ENCODE measurements at regions not wholly inside any gene's neighbourhood (a gene's known extent, or its start where the extent isn't known, plus 50 kb on each side); places are given as distances from the start of the nearest gene placed in this dataset.

DNA sequence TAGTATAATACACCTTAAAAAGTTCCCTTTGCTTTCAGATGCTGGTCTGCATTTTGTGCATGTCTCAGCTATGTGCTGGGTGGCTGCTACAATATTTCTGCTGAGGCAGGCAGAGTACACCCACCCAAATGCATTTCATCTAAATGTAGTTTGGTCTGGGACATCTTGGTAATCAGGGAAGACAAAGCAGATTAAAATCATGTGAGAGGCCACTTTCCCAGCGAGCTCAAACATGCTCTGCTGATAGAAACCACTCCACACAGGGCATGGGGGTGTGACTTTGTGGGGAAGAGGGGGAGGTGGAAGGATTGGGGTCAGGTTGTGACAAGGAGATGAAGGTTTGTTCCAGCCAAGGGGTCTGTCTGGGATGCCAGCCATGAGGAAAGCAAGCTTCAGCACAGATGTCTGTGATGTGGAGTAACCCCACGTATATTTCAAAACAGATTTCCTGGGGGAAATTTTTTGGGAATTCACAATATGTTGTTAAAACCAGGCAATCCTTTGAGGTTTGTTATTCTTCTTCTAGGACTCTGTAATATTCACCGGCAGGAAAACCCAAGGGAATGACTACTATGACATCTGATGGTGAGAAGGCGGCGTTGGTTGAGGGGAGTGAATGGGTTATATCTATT is 255.1 kb upstream of the FGGY start:
- TF ChIP-seq, protein P1, sequence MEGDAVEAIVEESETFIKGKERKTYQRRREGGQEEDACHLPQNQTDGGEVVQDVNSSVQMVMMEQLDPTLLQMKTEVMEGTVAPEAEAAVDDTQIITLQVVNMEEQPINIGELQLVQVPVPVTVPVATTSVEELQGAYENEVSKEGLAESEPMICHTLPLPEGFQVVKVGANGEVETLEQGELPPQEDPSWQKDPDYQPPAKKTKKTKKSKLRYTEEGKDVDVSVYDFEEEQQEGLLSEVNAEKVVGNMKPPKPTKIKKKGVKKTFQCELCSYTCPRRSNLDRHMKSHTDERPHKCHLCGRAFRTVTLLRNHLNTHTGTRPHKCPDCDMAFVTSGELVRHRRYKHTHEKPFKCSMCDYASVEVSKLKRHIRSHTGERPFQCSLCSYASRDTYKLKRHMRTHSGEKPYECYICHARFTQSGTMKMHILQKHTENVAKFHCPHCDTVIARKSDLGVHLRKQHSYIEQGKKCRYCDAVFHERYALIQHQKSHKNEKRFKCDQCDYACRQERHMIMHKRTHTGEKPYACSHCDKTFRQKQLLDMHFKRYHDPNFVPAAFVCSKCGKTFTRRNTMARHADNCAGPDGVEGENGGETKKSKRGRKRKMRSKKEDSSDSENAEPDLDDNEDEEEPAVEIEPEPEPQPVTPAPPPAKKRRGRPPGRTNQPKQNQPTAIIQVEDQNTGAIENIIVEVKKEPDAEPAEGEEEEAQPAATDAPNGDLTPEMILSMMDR (IDR thresholded peaks at IDR 0.05) = no peak

DNA sequence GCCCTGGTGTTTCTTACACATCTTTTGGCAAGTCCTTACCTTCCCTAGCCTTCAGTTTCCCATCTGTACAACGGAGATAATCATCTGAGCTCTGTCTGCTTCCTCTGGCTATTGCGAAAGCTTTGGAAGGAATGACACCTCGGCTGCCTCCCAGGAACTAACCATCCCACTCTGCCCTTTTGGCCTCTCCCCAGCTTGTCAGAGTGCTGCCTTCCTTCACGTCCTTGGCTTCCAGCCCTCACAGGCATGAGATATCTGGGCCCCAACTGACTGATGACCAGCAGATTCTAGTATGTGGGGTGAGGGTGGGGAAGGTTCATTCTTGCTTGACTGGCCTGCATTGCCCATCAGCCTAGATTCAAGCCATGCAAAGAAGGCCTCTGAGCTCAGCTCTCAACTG is 253.1 kb upstream of the FGGY start:
- TF ChIP-seq, protein P1 (IDR thresholded peaks at IDR 0.05) = no peak

DNA sequence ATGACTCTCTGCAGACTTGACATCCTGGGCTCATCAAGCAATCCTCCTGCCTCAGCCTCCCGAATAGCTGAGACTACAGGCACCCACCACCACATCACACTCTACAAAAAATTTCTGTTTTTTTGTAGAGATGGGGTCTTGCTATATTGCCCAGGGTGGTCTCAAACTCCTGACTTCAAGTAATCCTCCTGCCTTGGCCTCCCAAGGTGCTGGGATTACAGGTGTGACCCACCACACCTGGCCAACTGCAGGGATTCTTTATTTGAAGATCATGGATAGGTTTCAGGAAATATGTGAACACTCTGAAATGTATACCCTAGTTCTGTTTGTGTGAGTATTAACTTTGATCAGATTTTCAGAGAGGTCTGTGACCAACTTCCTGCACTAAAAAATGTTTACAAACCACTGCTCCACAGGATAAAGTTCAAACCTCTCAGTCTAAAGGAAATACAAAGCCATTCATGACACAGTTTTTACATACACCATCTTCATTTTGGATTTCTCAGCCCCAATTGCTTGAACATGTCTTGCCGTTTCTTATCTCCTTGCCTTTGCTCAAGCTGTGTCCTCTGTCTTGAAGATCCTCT is 252.3 kb upstream of the FGGY start:
- TF ChIP-seq, protein P1 (IDR thresholded peaks at IDR 0.05) = no peak

DNA sequence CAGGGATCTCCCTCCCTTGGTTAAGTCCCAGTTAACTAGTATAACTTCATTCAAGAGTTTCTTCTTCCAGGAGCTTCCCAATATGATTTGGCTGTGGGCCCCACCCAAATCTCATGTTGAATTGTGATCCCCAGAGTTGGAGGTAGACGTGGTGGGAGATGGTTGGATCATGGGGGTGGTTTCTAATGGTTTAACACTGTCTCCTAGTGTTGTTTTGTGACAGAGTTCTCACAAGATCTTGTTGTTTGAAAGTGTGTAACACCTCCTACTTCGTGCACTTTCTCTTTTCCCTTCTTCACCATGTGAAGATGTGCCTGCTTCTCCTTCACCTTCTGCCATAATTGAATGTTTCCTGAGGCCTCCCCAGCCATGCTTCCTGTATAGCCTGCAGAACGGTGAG is 251.8 kb upstream of the FGGY start:
- TF ChIP-seq, protein P1 (IDR thresholded peaks at IDR 0.05) = no peak

DNA sequence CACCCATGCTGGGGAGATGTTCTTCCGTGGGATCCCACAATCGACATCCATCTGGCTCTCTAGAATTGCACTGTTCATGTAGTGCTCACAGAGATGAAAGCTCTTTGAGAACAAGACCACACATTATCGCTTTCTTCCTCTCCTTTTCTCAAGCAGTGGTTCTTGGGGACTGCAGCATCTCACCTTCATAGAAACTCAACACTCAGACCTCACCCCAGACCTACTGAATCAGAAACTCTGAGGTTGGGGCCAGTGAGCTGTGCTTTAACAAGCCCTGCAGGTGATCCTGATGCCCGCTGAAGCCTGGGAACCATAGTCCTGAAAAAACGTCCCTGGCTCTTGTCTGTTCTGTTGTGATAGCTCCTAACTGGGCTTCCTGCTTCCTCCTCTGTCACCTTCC is 251.3 kb upstream of the FGGY start:
- TF ChIP-seq, protein P1 (IDR thresholded peaks at IDR 0.05) = no peak

DNA sequence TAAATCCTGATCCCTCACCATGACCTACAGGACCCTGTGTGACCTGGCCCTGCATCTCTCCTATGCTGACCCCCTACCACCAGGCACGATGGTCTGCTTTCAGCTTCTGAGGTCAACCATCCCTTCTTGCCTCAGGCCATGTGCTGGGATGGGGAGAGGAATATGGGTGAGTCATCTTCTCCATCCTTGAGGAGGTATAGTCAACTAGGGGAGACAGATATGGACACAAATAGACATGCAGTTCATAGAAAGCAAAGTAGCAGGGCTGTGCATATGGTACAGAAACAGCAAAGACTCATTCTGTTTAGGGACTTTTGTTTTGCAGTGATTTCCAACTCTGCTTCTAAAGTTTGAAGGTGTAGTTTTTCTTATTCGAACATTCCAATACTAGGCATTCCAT is 250.8 kb upstream of the FGGY start:
- TF ChIP-seq, protein P1 (IDR thresholded peaks at IDR 0.05) = no peak

DNA sequence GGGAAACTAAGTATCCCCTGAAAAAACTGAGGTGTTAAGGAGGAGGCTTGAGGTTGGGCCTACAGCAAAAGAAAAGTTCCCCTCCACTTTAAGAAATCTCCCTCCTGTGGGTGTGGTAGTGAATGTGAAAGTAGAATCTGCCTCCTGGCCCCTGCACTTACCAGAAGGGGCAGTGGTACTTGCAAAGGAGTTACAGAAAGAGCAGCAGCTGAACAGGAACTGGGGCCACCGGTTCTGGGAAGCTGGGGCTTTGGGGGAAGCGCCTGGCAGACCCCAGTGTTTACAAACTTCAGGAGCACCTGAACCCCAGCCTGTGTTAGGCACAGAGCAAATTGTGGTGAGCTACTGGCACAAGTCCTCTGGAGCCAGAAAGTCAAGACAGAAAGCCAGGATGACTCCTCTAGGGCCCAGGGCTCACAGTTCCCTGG is 250.2 kb upstream of the FGGY start:
- TF ChIP-seq, protein P1 (IDR thresholded peaks at IDR 0.05) = no peak
